Stimulated activated CD8-positive, alpha-beta memory T cell treated with anti-CD3 and anti-CD28 coated beads, Interleukin-12 subunit alpha, Interleukin-12 subunit beta, amount 100 ng/mL, for 1 hour (primary cell): ENCODE measurements at regions not wholly inside any gene's neighbourhood (a gene's known extent, or its start where the extent isn't known, plus 50 kb on each side); places are given as distances from the start of the nearest gene placed in this dataset.

Experiments used
- DNase-seq: peaks from one replicate; pipeline ENCODE4 v3.0.0-alpha.2; 2020; ENCODE audit warnings: low read depth

DNA sequence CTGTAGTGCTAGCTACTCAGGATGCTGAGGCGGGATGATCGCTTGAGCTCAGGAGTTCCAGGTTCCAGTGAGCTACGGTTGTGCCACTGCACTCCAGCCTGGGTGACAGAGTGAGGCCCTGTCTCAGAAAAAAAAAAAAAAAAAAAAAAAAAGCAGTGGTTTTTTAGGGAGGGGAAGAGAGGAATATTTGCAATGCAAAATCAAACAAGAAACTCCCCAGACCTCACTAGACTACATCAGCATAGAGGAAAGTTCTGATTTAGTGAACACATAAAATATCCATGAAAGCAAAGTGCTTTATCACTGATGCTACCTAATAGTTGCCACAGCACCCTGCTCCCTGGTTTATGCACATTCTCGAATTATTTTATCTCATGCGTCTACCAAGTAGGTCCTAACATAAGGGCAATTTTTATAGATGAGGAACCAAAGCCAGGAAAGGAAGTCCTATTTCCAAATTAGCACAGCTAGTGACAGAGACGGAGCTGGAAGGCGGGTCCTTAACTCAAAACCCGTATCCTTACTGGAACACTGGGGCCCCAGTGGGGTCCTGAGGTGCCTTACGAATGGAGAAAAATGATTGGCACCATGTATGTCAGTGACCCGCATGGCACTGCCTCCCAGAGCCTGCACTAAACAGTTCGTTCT is 50.7 kb upstream of the GPR157 start:
- no peak for DNase-seq

DNA sequence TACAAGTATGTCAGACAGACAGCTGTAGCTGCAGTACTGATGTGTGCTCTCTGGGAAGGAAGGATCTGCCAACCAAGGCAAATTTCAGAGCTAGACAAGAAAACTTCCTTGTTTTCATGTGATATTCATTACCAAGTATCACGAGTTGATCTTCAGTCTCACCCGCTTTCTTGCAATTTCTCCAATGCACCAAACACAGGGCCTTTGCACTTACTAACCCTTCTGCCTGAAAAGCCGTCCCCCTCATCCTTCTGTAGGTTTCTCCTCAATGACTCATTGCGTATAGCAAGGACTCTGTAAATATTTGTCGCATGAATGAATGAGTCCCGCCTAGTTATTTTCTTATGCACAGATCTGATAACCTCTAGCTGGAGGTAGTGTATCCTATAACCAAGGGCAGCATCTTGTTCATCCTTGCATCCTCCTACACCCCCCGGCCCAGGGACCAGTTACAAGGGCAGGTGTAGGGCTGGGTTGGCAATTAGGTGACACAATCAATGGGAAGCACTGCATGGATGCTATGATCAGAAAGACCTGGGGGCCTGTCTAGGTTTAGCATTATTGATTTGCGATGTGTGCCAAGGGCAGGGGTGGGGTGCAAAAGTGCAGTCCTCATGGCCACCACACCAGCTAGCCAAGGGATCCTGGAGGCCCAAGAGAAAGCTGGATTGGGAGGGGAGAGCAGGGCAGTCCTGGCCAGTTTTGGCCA is 51.4 kb upstream of the GPR157 start:
- no peak for DNase-seq

- DNase-seq = peak; percentile 56
These were observed 52.4 kb upstream of the GPR157 start for GRCh38 chr1:9181176-9181906.

DNA sequence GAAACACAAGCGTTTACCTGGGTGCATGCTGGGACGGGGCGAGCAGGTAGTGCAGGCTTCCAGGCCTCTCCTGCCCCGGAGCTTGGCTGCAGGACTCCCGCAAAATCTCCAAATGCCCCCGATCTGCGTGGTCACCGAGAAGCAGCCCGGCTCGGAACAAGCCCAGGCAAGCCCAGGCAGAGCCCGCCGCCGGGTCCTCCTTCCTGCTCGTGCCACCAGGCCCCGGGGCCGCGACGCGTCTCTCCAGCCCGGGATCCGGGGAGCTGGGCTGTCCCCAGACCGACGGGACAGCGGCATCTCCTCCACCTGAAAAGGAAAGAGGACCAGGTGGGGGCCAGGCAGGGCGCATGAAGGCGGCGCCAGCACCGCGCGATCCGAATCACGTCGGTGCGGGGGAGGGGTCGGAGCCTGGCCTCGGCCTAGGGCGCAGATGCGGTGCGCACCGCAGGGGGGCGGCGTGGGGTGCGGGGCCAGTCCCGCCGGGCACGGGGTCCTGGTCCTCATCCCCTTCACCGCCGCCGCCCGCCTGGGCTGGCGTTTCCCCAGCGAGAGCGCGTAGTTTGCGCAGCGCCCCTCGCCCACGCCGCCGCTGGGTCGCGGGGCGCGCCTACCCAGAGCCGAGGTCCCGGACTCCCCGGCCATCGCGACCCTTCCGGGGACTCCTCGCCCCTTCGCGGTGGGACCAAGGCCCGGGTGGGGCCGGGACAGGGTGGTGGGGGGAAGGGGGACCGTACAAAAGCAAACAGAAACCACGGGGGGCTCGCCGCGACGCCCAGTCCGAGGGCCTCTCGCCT is 52.4 kb upstream of the H6PD start:
- no peak for DNase-seq

DNA sequence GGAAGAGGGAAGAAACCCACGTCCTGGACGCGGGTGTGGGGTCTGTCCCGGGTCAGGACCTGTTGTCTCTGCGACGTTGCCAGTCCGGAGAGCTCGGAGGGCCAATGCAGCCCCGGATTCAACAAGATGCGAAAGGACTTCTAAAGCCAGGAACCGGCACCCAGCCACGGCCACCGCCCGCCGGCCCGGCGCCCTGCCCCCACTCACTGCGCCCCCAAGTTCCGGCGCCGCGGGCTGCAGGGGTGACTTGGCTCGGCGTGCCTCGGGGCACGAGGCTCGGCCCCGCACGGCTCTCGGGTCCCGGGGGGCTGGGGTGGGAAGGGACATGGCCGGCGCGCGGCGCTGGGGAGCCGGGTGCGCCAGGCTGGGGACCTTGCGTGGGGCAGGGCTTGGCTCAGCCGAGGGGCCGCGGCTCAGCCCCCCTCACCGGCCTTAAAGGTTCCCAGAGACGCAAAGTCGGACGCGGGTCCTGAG is 51.8 kb upstream of the H6PD start:
- no peak for DNase-seq

DNA sequence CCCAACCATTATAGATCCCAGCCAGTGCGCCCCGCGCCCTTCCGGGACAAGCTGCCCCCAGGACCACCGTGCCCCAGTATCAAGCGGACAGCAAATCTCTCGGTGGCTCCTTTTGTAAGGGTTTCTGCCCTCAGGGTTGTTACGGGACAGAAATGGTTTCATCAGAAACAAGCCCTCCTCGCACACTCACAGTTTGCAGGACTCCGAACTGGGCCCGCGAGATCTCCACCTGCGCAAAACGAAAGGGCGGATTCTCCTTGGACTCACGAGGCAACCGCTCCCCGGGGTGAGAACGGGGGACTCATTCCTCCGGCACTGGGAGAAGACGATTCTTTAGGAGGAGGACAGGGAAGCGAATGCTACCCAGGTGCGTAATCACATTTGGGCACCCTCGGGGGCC is 51.1 kb upstream of the H6PD start:
- no peak for DNase-seq

GRCh38 chr1:9183898-9184297 is 50.7 kb upstream of the H6PD start:
- no peak for DNase-seq

GRCh38 chr1:9184749-9185148 is 49.8 kb upstream of the H6PD start:
- no peak for DNase-seq
